ENCODE measurements at regions not wholly inside any gene's neighbourhood (a gene's known extent, or its start where the extent isn't known, plus 50 kb on each side); places are given as distances from the start of the nearest gene placed in this dataset.

- Mint-ChIP-seq H3K9me3 (no peaks in the 10 kb centered on the region), H3K27me3 (peaks cover 29% of the 10 kb centered on the region), H3K27ac (no peak overlapping the region), H3K36me3 (no peaks in the 10 kb centered on the region), H3K4me3 (no peak overlapping the region), H3K4me1 (peaks cover 8% of the 10 kb centered on the region)
- DNase-seq: peak; percentile 15
Measured at GRCh38 chr6:53718597-53719460, 53.3 kb upstream of the KLHL31 start.

GRCh38 chr6:53717566-53717965 lies 52.0 kb upstream of the KLHL31 start:
- Mint-ChIP-seq H3K4me1 (peaks cover 8% of the 10 kb centered on the region), H3K36me3 (no peaks in the 10 kb centered on the region), H3K4me3 (no peak overlapping the region), H3K27ac (no peak overlapping the region), H3K9me3 (no peaks in the 10 kb centered on the region), H3K27me3 (peaks cover 24% of the 10 kb centered on the region)
- DNase-seq: no peak

GRCh38 chr6:53715434-53715833 lies 49.9 kb upstream of the KLHL31 start:
- Mint-ChIP-seq H3K36me3 (no peaks in the 10 kb centered on the region), H3K4me1 (peaks cover 8% of the 10 kb centered on the region), H3K9me3 (no peaks in the 10 kb centered on the region), H3K27ac (no peak overlapping the region), H3K27me3 (peaks cover 35% of the 10 kb centered on the region), H3K4me3 (no peak overlapping the region)
- DNase-seq: no peak
